H1 (cell line): ENCODE measurements at regions not wholly inside any gene's neighbourhood (a gene's known extent, or its start where the extent isn't known, plus 50 kb on each side); places are given as distances from the start of the nearest gene placed in this dataset.
A peak's percentile ranks its signal among the peaks of the same experiment; 100 is the strongest.

Experiments used
- CTCF ChIA-PET: fragments of 300-600 bp; sonication (Branson Sonifier 250); formaldehyde crosslinking; loops from one replicate; lab custom pipeline; 2021; ENCODE audit not compliant: partially characterized antibody; lab: Charles Lee
- POLR2A ChIA-PET: fragments of 300-600 bp; sonication (Branson Sonifier 250); formaldehyde crosslinking; loops from one replicate; lab custom pipeline; 2021; ENCODE audit warnings: inconsistent platforms; ENCODE audit not compliant: partially characterized antibody; lab: Charles Lee
- DNase-seq, 2 experiments: peaks; one replicate each; pipeline versions ENCODE4 v3.0.0 to v3.0.0-alpha.2; 2010 to 2022; ENCODE audit warnings: low spot score in 2 of 2, low read depth in 1 of 2, mixed read lengths in 1 of 2
- FAIRE-seq: peaks from 2 replicates; lab custom pipeline; 2011; peaks lifted over from hg19 to GRCh38; lab: Jason Lieb, UNC
- H2AFZ ChIP-seq: 2 replicates; pipeline ENCODE4 v1.8.1; 2012; ENCODE audit warnings: low read length, inconsistent platforms
- H2AK5ac ChIP-seq: 2 replicates; pipeline ENCODE4 v1.6.1; 2013; ENCODE audit warnings: low read depth, low read length
- H2BK120ac ChIP-seq: replicated peaks from 2 replicates; pipeline ENCODE3; 2013; ENCODE audit warnings: low read depth, low read length, inconsistent platforms
- H2BK12ac ChIP-seq: 2 replicates; pipeline ENCODE4 v1.6.1; 2013; ENCODE audit warnings: low read depth, low read length
- H2BK15ac ChIP-seq: 2 replicates; pipeline ENCODE4 v1.6.1; 2013; ENCODE audit warnings: low read length
- H2BK20ac ChIP-seq: 2 replicates; pipeline ENCODE4 v1.6.1; 2013; ENCODE audit warnings: low read length
- H2BK5ac ChIP-seq: 2 replicates; pipeline ENCODE4 v1.6.1; 2013; ENCODE audit warnings: low read depth, low read length
- H3K14ac ChIP-seq: 2 replicates; pipeline ENCODE4 v1.6.1; 2013; ENCODE audit warnings: inconsistent platforms; ENCODE audit not compliant: insufficient read length
- H3K18ac ChIP-seq: 2 replicates; pipeline ENCODE4 v1.6.1; 2013; ENCODE audit warnings: low read length; ENCODE audit errors: extremely low read depth
- H3K23ac ChIP-seq: 2 replicates; pipeline ENCODE4 v1.6.1; 2013; ENCODE audit warnings: inconsistent platforms; ENCODE audit not compliant: insufficient read length
- H3K23me2 ChIP-seq: 2 replicates; pipeline ENCODE4 v1.6.1; 2013; ENCODE audit warnings: low read depth, low read length
- H3K27ac ChIP-seq: 2 replicates; pipeline ENCODE4 v1.6.1; 2011; ENCODE audit warnings: low read depth, low read length, inconsistent platforms
- H3K27me3 ChIP-seq, 4 experiments: replicated peaks in 1 of 4; 1 replicate in 1 of 4; 2 replicates in 3 of 4; pipeline versions ENCODE4 v1.6.1 to v1.8.1; 2011 to 2013; ENCODE audit warnings: low read length in 3 of 4, mild to moderate bottlenecking in 3 of 4, inconsistent platforms in 2 of 4, mixed read lengths in 2 of 4, moderate library complexity in 1 of 4; ENCODE audit not compliant: control insufficient read depth in 3 of 4, insufficient read depth in 3 of 4; ENCODE audit errors: extremely low read depth in 1 of 4
- H3K36me3 ChIP-seq, 4 experiments: 2 replicates each; pipeline versions ENCODE4 v1.6.1 to v1.8.1; 2011 to 2013; ENCODE audit warnings: mild to moderate bottlenecking in 4 of 4, low read length in 3 of 4, moderate library complexity in 2 of 4, control low read depth in 1 of 4, inconsistent platforms in 1 of 4; ENCODE audit not compliant: insufficient read depth in 4 of 4, control insufficient read depth in 2 of 4
- H3K4ac ChIP-seq: replicated peaks from 2 replicates; pipeline ENCODE3; 2013; ENCODE audit warnings: low read length, low read depth, mixed read lengths, inconsistent platforms; ENCODE audit not compliant: insufficient read length
- H3K4me1 ChIP-seq, 4 experiments: replicated peaks in 1 of 4; 1 replicate in 1 of 4; 2 replicates in 3 of 4; pipeline versions ENCODE4 v1.6.1 to v1.8.1; 2011 to 2013; ENCODE audit warnings: low read length in 3 of 4, inconsistent platforms in 2 of 4, mixed read lengths in 1 of 4; ENCODE audit not compliant: insufficient read depth in 4 of 4, control insufficient read depth in 3 of 4
- H3K4me2 ChIP-seq, 2 experiments: 2 replicates each; pipeline versions ENCODE4 v1.6.1 to v1.8.1; 2011 to 2013; ENCODE audit warnings: low read depth in 2 of 2, low read length in 2 of 2, control low read depth in 1 of 2, inconsistent platforms in 1 of 2, mild to moderate bottlenecking in 1 of 2; ENCODE audit not compliant: insufficient read depth in 1 of 2
- H3K4me3 ChIP-seq, 4 experiments: fragments of 200-600, 300-600 bp in 1 of 4; sonication (generic), shearing (Covaris generic), sonication (Bioruptor Twin) in 1 of 4; 2 replicates each; pipeline versions ENCODE4 v1.5.1 to v1.8.1; 2011 to 2016; ENCODE audit warnings: low read length in 4 of 4, low read depth in 3 of 4, control low read depth in 2 of 4, inconsistent platforms in 2 of 4, mild to moderate bottlenecking in 2 of 4, mixed read lengths in 1 of 4, moderate library complexity in 1 of 4; ENCODE audit not compliant: insufficient read depth in 2 of 4; ENCODE audit errors: extremely low read depth in 1 of 4
- H3K56ac ChIP-seq: replicated peaks from 2 replicates; pipeline ENCODE3; 2013; ENCODE audit warnings: low read depth, mild to moderate bottlenecking, mixed read lengths, low read length, inconsistent platforms; ENCODE audit not compliant: insufficient read length
- H3K79me1 ChIP-seq: 2 replicates; pipeline ENCODE4 v1.6.1; 2013; ENCODE audit warnings: low read depth, low read length, control low read depth
- H3K79me2 ChIP-seq, 2 experiments: 2 replicates each; pipeline versions ENCODE4 v1.6.1 to v1.8.1; 2012 to 2013; ENCODE audit warnings: low read length in 2 of 2, mild to moderate bottlenecking in 2 of 2, inconsistent platforms in 1 of 2; ENCODE audit not compliant: insufficient read depth in 2 of 2, control insufficient read depth in 1 of 2
- H3K9ac ChIP-seq, 4 experiments: replicated peaks in 1 of 4; 1 replicate in 1 of 4; 2 replicates in 3 of 4; pipeline versions ENCODE4 v1.6.1 to v1.8.1; 2011 to 2013; ENCODE audit warnings: low read depth in 3 of 4, low read length in 3 of 4, control low read depth in 2 of 4, mild to moderate bottlenecking in 2 of 4, moderate library complexity in 2 of 4, inconsistent platforms in 1 of 4; ENCODE audit errors: extremely low read depth in 1 of 4
- H3K9me3 ChIP-seq, 2 experiments: 2 replicates each; pipeline versions ENCODE4 v1.6.1 to v1.8.1; 2012 to 2013; ENCODE audit warnings: mild to moderate bottlenecking in 2 of 2, moderate library complexity in 2 of 2, control low read depth in 1 of 2, inconsistent platforms in 1 of 2, low read depth in 1 of 2, low read length in 1 of 2, mixed read lengths in 1 of 2; ENCODE audit not compliant: insufficient read depth in 2 of 2
- H4K20me1 ChIP-seq, 2 experiments: replicated peaks in 1 of 2; 2 replicates each; pipeline versions ENCODE3 to v1.8.1; 2011 to 2013; ENCODE audit warnings: inconsistent platforms in 2 of 2, low read length in 2 of 2, mild to moderate bottlenecking in 1 of 2; ENCODE audit not compliant: insufficient read depth in 2 of 2, control insufficient read depth in 1 of 2
- H4K5ac ChIP-seq: 2 replicates; pipeline ENCODE4 v1.6.1; 2013; ENCODE audit warnings: low read length, low read depth, mixed read lengths, inconsistent platforms; ENCODE audit not compliant: insufficient read length
- H4K8ac ChIP-seq: 2 replicates; pipeline ENCODE4 v1.8.0; 2013; ENCODE audit warnings: mild to moderate bottlenecking, moderate library complexity, low read length, inconsistent platforms; ENCODE audit not compliant: insufficient read depth; ENCODE audit errors: extremely low read depth
- H4K91ac ChIP-seq: replicated peaks from 2 replicates; pipeline ENCODE3; 2013; ENCODE audit warnings: low read length, mixed read lengths, inconsistent platforms; ENCODE audit not compliant: insufficient read length
- MAFK ChIP-seq: IDR thresholded peaks from 2 replicates; pipeline ENCODE4 v1.6.1; 2012; ENCODE audit warnings: low read depth, mild to moderate bottlenecking, improper control_type of control experiment, low read length
- TEAD4 ChIP-seq: IDR thresholded peaks from 2 replicates; pipeline ENCODE4 v1.6.1; 2012; ENCODE audit warnings: low read depth, low read length, inconsistent platforms, mixed read lengths
- WGBS, 2 experiments: shearing (Covaris generic) in 1 of 2; methylation state at CpG; one replicate each; pipeline versions ENCODE4 v1.1.6 to v1.1.7; 2013 to 2015; ENCODE audit warnings: low lambda C conversion rate in 2 of 2, mixed read lengths in 2 of 2, inconsistent platforms in 1 of 2, low coverage in 1 of 2, missing lambda C conversion rate in 1 of 2; ENCODE audit not compliant: insufficient replicate concordance in 2 of 2, insufficient coverage in 1 of 2, insufficient read length in 1 of 2; ENCODE audit errors: extremely low coverage in 1 of 2, missing lambda C conversion rate in 1 of 2; 5-methylcytosine and 5-hydroxymethylcytosine counted together

DNA sequence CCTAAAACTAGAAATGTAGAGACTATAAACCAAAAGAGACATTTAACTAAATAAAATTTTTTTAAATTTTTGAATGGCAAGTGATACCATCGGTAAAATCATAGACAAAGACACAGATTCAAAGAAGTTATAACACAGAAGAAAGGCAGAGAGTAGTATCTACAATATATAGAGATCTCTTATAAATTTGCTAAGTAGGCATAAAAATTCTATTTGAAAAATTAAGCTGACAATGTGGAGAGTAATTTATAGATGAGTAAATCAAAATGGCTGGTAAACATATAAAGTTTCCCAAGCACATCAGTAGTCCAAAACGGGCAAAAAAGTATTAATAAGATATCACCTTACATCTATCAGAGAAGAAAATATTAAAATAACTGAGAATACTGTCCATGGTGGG, 1061.0 kb downstream of the ADGRL2 start:
- no peak overlapping the region for H3K14ac ChIP-seq
- H4K5ac ChIP-seq: no peak overlapping the region
- H3K23me2 ChIP-seq: no peaks in the 10 kb centered on the region
- FAIRE-seq (no peak), DNase-seq (no peak)
- H2BK120ac ChIP-seq: no peak overlapping the region
- H4K8ac ChIP-seq: no peak overlapping the region
- no peaks in the 10 kb centered on the region for H3K36me3 ChIP-seq
- no peak overlapping the region for H2AFZ ChIP-seq
- POLR2A ChIA-PET: no interaction called here
- no peaks in the 10 kb centered on the region; a peak in 1 of 7 replicates for H3K4me1 ChIP-seq
- H2BK12ac ChIP-seq: no peak overlapping the region
- no peak overlapping the region for H3K4me3 ChIP-seq
- no peak overlapping the region for H3K4me2 ChIP-seq
- no peak overlapping the region for H2BK20ac ChIP-seq
- no peak overlapping the region for H3K18ac ChIP-seq
- no peak overlapping the region for H3K56ac ChIP-seq
- H3K4ac ChIP-seq: no peak overlapping the region
- H2BK15ac ChIP-seq: no peak overlapping the region
- H4K20me1 ChIP-seq: no peaks in the 10 kb centered on the region
- WGBS, 2 experiments: 90% methylated on average over 2 of the region's 2 CpGs; no CpG with 5 or more reads in 1 of the 2 experiments
- no peak overlapping the region for H3K23ac ChIP-seq
- H3K9ac ChIP-seq: no peak overlapping the region
- H2BK5ac ChIP-seq: no peak overlapping the region
- no peak overlapping the region for H2AK5ac ChIP-seq
- TF ChIP-seq TEAD4 (no peak), MAFK (peak; percentile 15; the same call in 1 of the 2 replicates)
- TF ChIP-seq, all 59 proteins: peak for 1
- Histone ChIP-seq H3K27ac (no peak overlapping the region), H3K9me3 (no peaks in the 10 kb centered on the region), H3K79me1 (no peaks in the 10 kb centered on the region), H4K91ac (no peak overlapping the region), H3K79me2 (no peaks in the 10 kb centered on the region), H3K27me3 (no peaks in the 10 kb centered on the region)
- CTCF ChIA-PET: no interaction called here
